PFSK-1 (cell line): ENCODE measurements at regions not wholly inside any gene's neighbourhood (a gene's known extent, or its start where the extent isn't known, plus 50 kb on each side); places are given as distances from the start of the nearest gene placed in this dataset.

Source experiments
- FOXP2 ChIP-seq: optimal IDR thresholded peaks from 2 replicates; pipeline ENCODE3; 2011; ENCODE audit warnings: borderline replicate concordance, control low read depth, inconsistent platforms; ENCODE audit not compliant: insufficient read depth; ENCODE audit errors: extremely low read length, extremely low read depth
- POLR2AphosphoS5 ChIP-seq: IDR thresholded peaks from 2 replicates; pipeline ENCODE4 v1.6.1; 2012; ENCODE audit warnings: low read depth, mild to moderate bottlenecking, control low read depth, low read length, moderate library complexity
- SIN3A ChIP-seq: IDR thresholded peaks from 2 replicates; pipeline ENCODE4 v1.6.1; 2012; ENCODE audit warnings: mild to moderate bottlenecking, low read length, moderate library complexity, borderline replicate concordance; ENCODE audit not compliant: insufficient read depth
- TAF1 ChIP-seq: IDR thresholded peaks from 2 replicates; pipeline ENCODE4 v1.6.1; 2012; ENCODE audit warnings: low read length, control low read depth, borderline replicate concordance; ENCODE audit not compliant: insufficient read depth
- TF ChIP-seq, protein P1 (sequence below), 2 experiments: IDR thresholded peaks; 2 replicates each; pipeline versions ENCODE4 v1.6.1 to v1.8.0; 2011 to 2012; ENCODE audit warnings: low read depth in 2 of 2, low read length in 2 of 2, control low read depth in 1 of 2, inconsistent platforms in 1 of 2, mild to moderate bottlenecking in 1 of 2, moderate library complexity in 1 of 2; ENCODE audit not compliant: insufficient read depth in 1 of 2

DNA sequence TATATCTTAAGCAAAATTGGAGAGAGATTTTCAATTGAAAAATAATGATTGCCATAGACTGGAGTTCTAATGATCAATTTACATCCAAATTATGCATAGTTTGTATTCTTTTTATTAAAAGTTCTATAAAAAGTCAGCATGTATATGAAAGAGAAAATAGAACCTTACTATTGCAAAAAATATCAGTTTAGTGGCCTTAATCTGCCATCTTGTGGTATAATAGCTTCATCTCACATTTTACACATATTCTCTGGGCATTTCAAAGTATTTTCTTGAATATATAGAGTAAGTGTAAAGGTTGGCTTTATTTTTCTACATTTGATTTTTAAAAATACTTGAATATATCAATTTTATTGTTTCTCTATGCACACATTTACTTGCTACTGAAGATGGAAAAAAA lies 1858.6 kb upstream of the CDH9 start:
- TF ChIP-seq, protein P1, sequence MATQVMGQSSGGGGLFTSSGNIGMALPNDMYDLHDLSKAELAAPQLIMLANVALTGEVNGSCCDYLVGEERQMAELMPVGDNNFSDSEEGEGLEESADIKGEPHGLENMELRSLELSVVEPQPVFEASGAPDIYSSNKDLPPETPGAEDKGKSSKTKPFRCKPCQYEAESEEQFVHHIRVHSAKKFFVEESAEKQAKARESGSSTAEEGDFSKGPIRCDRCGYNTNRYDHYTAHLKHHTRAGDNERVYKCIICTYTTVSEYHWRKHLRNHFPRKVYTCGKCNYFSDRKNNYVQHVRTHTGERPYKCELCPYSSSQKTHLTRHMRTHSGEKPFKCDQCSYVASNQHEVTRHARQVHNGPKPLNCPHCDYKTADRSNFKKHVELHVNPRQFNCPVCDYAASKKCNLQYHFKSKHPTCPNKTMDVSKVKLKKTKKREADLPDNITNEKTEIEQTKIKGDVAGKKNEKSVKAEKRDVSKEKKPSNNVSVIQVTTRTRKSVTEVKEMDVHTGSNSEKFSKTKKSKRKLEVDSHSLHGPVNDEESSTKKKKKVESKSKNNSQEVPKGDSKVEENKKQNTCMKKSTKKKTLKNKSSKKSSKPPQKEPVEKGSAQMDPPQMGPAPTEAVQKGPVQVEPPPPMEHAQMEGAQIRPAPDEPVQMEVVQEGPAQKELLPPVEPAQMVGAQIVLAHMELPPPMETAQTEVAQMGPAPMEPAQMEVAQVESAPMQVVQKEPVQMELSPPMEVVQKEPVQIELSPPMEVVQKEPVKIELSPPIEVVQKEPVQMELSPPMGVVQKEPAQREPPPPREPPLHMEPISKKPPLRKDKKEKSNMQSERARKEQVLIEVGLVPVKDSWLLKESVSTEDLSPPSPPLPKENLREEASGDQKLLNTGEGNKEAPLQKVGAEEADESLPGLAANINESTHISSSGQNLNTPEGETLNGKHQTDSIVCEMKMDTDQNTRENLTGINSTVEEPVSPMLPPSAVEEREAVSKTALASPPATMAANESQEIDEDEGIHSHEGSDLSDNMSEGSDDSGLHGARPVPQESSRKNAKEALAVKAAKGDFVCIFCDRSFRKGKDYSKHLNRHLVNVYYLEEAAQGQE (IDR thresholded peaks at IDR 0.05; ENCODE audit: insufficient read depth in 1 of 2, low read depth in 2 of 2, low read length in 2 of 2) = no peak
- TF ChIP-seq POLR2AphosphoS5 (no peak), TAF1 (no peak), FOXP2 (no peak), SIN3A (no peak)
